GM06990 (cell line): ENCODE measurements at regions not wholly inside any gene's neighbourhood (a gene's known extent, or its start where the extent isn't known, plus 50 kb on each side); places are given as distances from the start of the nearest gene placed in this dataset.

Experiments
- DNase-seq: peaks from one replicate; pipeline ENCODE4 v3.0.0-alpha.2; 2011; ENCODE audit not compliant: insufficient read length; ENCODE audit errors: extremely low read depth
- H3K27me3 ChIP-seq: replicated peaks from 2 replicates; pipeline ENCODE4 v1.6.0; 2011; ENCODE audit warnings: low read length; ENCODE audit not compliant: control insufficient read depth, insufficient read depth
- H3K36me3 ChIP-seq: 2 replicates; pipeline ENCODE4 v1.5.1; 2011; ENCODE audit warnings: low read length; ENCODE audit not compliant: control insufficient read depth, insufficient read depth
- H3K4me3 ChIP-seq: replicated peaks from 2 replicates; pipeline ENCODE4 v1.5.1; 2011; ENCODE audit warnings: low read depth, mild to moderate bottlenecking, control low read depth, low read length
- TF ChIP-seq, protein P1 (sequence below): IDR thresholded peaks from 2 replicates; pipeline ENCODE4 v1.5.1; 2011; ENCODE audit warnings: low read length, control low read depth, mild to moderate bottlenecking, inconsistent platforms; ENCODE audit not compliant: insufficient read depth, poor library complexity, severe bottlenecking

DNA sequence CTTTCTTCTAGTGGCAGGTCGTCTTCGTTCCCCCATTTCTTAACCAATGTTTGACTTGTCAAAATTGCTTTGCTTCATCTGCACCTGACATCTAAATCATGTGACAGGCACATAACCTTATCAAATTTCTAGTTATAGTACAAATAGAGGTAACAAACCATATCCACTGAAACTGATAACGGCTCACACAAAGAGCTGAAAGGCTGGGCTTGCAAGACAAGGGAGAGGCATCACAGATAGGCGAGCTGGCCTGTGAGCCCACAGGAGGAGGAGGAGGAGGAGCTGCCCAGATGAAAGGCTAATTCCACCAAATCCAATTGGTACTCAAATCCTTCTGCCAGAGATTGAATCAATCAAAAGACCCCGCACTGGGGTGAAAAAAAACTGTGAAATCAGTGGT is 80.2 kb upstream of the NEBL start:
- TF ChIP-seq, protein P1, sequence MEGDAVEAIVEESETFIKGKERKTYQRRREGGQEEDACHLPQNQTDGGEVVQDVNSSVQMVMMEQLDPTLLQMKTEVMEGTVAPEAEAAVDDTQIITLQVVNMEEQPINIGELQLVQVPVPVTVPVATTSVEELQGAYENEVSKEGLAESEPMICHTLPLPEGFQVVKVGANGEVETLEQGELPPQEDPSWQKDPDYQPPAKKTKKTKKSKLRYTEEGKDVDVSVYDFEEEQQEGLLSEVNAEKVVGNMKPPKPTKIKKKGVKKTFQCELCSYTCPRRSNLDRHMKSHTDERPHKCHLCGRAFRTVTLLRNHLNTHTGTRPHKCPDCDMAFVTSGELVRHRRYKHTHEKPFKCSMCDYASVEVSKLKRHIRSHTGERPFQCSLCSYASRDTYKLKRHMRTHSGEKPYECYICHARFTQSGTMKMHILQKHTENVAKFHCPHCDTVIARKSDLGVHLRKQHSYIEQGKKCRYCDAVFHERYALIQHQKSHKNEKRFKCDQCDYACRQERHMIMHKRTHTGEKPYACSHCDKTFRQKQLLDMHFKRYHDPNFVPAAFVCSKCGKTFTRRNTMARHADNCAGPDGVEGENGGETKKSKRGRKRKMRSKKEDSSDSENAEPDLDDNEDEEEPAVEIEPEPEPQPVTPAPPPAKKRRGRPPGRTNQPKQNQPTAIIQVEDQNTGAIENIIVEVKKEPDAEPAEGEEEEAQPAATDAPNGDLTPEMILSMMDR, result no peak
- no peak for DNase-seq
- Histone ChIP-seq H3K4me3 (no peak overlapping the region), H3K36me3 (no peaks in the 10 kb centered on the region), H3K27me3 (no peaks in the 10 kb centered on the region)

DNA sequence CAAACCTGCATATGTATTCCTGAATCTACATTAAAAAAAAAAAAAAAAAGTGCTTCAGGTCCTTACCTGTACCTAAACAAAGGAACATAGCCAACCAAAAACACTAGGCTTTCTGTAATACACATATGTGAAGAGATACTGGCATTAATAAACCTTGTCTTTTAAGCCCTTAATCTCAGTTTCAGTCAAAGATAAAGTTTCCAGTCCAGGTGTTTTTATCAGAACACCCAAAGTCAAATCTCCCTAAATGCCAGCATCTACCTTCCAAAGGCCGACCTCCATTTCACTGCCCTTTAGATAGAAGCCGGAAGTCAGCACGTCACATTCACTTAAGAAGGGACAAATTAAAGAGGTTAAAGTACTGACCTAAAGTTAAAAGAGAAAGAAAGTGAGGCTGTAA is 79.8 kb upstream of the NEBL start:
- H3K4me3 ChIP-seq, result no peak overlapping the region
- H3K36me3 ChIP-seq, result no peaks in the 10 kb centered on the region
- DNase-seq, result no peak
- TF ChIP-seq, protein P1, result no peak
- H3K27me3 ChIP-seq, result no peaks in the 10 kb centered on the region

DNA sequence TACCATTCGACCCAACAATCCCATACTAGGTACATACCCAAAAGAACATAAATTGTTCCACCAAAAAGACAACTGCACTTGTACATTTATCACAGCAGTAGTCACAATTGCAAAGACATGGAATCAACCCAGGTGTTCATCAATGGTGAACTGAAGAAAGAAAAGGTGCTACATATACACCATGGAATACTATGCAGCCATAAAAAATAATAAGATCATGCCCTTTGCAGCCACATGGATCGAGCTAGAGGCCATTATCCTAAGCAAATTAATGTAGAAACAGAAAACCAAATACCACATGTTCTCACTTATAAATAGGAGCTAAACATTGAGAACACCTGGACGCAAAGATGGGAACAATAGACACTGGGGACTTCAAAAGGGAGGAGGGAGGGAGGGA is 79.3 kb upstream of the NEBL start:
- no peaks in the 10 kb centered on the region for H3K27me3 ChIP-seq
- DNase-seq, result no peak
- H3K4me3 ChIP-seq, result no peak overlapping the region
- H3K36me3 ChIP-seq, result no peaks in the 10 kb centered on the region
- TF ChIP-seq, protein P1, result no peak

DNA sequence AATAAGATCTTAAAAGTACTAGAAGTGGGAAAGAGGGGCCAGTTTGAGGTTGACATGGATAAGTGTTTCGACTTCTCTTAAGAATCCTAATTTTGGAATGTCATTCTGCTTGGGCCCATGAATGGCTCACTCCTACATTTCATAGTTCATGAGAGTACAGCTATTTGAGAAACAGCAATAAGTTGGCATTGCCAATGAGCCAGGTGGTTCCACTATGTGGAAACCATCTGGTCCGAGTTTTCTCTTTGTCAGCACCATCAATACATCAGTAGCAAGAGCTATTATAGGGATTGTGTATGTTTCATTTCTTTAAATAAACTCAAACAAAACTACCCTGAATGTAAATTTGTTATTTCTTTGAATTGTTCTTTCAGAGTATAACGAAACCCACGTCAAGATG is 78.1 kb upstream of the NEBL start:
- DNase-seq, result no peak
- no peaks in the 10 kb centered on the region for H3K27me3 ChIP-seq
- TF ChIP-seq, protein P1, result no peak
- H3K4me3 ChIP-seq, result no peak overlapping the region
- H3K36me3 ChIP-seq, result no peaks in the 10 kb centered on the region

DNA sequence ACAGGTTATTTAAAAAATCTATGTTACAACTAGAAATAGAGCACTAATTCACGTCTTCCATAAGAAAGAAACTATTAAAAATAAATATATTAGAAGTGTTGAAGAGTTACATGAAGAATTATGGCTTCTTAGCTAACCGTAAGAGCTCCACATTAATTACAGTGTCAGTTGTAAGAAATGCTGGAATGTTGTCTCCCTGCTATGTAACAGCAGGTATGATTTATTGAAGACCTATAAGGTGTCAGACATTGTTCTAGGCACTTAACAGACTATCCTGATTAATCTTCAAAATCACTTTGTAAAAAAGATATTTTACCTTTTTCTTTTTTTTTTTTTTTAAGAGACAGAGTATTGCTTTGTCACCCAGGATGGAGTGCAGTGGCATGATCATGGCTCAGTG is 75.8 kb upstream of the NEBL start:
- TF ChIP-seq, protein P1, result no peak
- H3K36me3 ChIP-seq, result no peaks in the 10 kb centered on the region
- no peak overlapping the region for H3K4me3 ChIP-seq
- no peak for DNase-seq
- no peaks in the 10 kb centered on the region for H3K27me3 ChIP-seq

DNA sequence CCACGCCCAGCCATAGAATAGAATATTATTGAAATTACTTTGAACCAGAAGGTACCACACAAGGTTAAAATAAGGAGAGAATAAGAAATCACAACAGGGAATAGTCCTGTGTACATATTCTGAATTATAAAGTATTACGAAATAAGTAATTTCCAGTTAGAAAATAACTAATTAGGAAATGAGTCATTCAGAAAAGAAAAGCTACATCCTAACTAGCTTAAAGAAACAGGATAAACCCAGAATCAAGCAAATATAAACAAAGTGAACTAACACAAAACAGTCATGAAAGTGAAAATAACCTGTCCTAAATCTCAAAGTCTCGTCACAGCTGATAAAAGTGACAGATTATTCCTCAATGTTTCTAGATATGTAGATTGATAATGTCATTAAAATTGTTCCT is 74.8 kb upstream of the NEBL start:
- TF ChIP-seq, protein P1, result no peak
- DNase-seq, result no peak
- H3K36me3 ChIP-seq, result no peaks in the 10 kb centered on the region
- no peaks in the 10 kb centered on the region for H3K27me3 ChIP-seq
- no peak overlapping the region for H3K4me3 ChIP-seq
